Mammary epithelial cell (primary cell): ENCODE measurements at regions not wholly inside any gene's neighbourhood (a gene's known extent, or its start where the extent isn't known, plus 50 kb on each side); places are given as distances from the start of the nearest gene placed in this dataset.
"Not testable (repeated sequence)": the region's sequence is repeated elsewhere in the genome, so short reads cannot be mapped to it uniquely, and the experiment has no call there.

Experiments
- EZH2 ChIP-seq: IDR thresholded peaks from 2 replicates; pipeline ENCODE4 v1.6.1; 2012; ENCODE audit warnings: low read length, inconsistent platforms, borderline replicate concordance
- TF ChIP-seq, protein P1 (sequence below), 2 donors: IDR thresholded peaks in 1 of 2; conservative IDR thresholded peaks in 1 of 2; 2 replicates each; pipeline ENCODE4 v1.5.1; 2011 to 2012; ENCODE audit warnings: inconsistent platforms in 2 of 2, low read length in 2 of 2, mild to moderate bottlenecking in 2 of 2, control low read depth in 1 of 2, low read depth in 1 of 2; ENCODE audit not compliant: insufficient read depth in 1 of 2; ENCODE audit errors: extremely low read depth in 1 of 2

DNA sequence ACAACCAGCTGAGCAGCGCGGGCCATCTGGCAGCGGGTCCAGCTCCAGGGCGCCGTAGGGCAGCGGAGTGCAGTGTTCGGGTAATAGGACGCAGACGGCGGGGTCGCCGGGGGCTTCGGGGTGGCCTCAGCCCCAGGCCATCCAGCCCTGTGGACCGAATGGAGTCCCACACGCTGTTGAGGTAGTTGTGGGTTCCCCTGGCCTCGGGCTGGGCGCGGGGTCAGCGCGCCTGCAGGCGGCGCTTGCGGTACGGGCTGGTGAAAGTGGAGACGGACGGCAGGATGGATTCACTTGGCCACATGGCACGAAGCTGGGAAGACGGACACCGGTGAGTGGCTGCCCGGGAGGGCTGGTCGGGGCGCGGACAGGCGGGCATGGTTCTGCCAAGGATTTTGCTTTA, 63.8 kb downstream of the RAB6D start:
- TF ChIP-seq, protein P1, sequence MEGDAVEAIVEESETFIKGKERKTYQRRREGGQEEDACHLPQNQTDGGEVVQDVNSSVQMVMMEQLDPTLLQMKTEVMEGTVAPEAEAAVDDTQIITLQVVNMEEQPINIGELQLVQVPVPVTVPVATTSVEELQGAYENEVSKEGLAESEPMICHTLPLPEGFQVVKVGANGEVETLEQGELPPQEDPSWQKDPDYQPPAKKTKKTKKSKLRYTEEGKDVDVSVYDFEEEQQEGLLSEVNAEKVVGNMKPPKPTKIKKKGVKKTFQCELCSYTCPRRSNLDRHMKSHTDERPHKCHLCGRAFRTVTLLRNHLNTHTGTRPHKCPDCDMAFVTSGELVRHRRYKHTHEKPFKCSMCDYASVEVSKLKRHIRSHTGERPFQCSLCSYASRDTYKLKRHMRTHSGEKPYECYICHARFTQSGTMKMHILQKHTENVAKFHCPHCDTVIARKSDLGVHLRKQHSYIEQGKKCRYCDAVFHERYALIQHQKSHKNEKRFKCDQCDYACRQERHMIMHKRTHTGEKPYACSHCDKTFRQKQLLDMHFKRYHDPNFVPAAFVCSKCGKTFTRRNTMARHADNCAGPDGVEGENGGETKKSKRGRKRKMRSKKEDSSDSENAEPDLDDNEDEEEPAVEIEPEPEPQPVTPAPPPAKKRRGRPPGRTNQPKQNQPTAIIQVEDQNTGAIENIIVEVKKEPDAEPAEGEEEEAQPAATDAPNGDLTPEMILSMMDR (conservative IDR thresholded peaks at IDR 0.05 in 1 of 2, IDR thresholded peaks at IDR 0.05 in 1 of 2; ENCODE audit: extremely low read depth in 1 of 2, insufficient read depth in 1 of 2, low read depth in 1 of 2, low read length in 2 of 2): not testable (repeated sequence)
- not testable (repeated sequence) for TF ChIP-seq EZH2
